ENCODE measurements at regions not wholly inside any gene's neighbourhood (a gene's known extent, or its start where the extent isn't known, plus 50 kb on each side); places are given as distances from the start of the nearest gene placed in this dataset.

DNA sequence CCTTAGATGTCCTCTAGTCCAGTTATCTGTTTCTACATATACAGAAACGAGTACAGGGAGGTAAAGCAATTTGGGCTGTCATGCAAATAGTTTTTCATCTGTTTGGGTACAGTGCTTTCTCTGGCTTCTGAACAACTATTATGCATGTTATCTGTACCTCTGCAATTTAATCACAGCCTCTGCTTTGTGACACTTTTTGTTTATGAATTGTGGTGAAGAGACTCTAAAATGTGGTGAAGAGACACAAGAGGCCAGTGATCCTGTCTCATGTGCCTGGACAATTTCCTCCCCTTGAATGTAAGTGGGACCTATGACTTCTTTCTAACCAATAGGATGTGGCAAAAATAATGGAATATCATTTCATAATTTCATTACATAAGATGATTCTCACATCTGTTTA, 130.3 kb upstream of the ARHGAP42 start:
- TF ChIP-seq, protein P1, sequence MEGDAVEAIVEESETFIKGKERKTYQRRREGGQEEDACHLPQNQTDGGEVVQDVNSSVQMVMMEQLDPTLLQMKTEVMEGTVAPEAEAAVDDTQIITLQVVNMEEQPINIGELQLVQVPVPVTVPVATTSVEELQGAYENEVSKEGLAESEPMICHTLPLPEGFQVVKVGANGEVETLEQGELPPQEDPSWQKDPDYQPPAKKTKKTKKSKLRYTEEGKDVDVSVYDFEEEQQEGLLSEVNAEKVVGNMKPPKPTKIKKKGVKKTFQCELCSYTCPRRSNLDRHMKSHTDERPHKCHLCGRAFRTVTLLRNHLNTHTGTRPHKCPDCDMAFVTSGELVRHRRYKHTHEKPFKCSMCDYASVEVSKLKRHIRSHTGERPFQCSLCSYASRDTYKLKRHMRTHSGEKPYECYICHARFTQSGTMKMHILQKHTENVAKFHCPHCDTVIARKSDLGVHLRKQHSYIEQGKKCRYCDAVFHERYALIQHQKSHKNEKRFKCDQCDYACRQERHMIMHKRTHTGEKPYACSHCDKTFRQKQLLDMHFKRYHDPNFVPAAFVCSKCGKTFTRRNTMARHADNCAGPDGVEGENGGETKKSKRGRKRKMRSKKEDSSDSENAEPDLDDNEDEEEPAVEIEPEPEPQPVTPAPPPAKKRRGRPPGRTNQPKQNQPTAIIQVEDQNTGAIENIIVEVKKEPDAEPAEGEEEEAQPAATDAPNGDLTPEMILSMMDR (IDR thresholded peaks at IDR 0.05), result no peak
- no peak for TF ChIP-seq POLR2A (IDR thresholded peaks at IDR 0.05)

Data from esophagus squamous epithelium (tissue), 4 donors.